Central memory CD4-positive, alpha-beta T cell (primary cell): ENCODE measurements at regions not wholly inside any gene's neighbourhood (a gene's known extent, or its start where the extent isn't known, plus 50 kb on each side); places are given as distances from the start of the nearest gene placed in this dataset.

ENCODE experiments used
- DNase-seq: peaks from one replicate; pipeline ENCODE4 v3.0.0; 2022

- DNase-seq, result no peak
Observed at GRCh38 chr6:102493485-102493884, 1100.0 kb downstream of the GRIK2 start.

DNA sequence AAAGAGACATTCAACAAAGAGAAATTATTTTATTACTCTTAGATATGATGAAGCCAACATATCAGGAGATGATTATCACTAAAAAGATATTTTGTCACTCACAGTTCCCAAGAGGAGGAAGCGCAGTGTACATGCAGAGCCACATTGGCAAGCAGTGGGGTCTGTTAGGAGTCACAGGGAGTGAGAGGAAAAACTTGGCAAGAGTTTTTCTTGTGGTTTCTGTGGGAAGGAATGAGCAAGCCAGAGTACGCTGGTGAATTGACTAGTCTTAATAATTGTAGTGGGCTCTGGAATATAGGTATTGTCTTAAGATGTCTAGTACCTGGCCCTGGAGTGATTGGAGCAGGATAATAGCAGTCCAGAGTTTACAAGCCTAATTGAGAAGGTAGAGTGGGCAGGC, 1095.2 kb downstream of the GRIK2 start:
- DNase-seq, result no peak

DNA sequence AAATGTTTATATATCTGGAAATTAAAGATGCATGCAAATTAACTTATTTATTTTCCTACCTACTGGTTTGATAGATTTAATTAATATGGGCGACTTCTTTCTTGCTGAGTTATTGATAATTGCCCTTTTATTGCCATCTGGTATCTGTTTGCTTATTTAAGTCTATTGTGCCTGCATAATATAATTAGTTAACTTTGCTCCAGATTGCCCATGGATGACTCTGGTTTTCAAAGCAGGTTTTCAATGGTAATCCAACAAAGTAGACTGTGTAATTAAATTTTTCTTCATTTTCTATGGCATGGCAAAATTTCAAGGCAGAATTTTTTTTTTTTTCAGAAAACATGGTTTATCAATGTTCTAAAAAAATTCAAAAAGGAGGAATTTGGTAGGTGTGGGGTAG, 1092.0 kb downstream of the GRIK2 start:
- no peak for DNase-seq

GRCh38 chr6:102474041-102474807, 1080.7 kb downstream of the GRIK2 start:
- no peak for DNase-seq

DNA sequence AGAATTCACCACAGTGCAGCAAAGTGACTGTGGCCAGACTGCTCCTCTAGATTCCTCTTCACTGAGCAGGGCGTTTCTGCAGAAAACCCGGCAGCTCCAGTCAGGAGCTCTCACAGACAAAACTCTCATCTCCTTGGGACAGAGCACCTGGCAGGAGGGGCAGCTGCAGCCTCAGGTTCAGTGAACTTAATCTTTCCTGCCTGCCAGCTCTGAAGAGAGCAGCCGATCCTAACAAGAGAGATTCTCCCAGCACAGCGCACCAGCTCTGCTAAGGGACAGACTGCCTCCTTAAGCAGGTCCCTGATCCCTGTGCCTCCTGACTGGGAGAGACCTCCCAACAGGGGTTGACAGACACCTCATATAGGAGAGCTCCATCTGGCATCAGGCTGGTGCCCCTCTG, 1065.5 kb downstream of the GRIK2 start:
- no peak for DNase-seq

- DNase-seq, result no peak
Observed at GRCh38 chr6:102438171-102438570, 1044.7 kb downstream of the GRIK2 start.

DNA sequence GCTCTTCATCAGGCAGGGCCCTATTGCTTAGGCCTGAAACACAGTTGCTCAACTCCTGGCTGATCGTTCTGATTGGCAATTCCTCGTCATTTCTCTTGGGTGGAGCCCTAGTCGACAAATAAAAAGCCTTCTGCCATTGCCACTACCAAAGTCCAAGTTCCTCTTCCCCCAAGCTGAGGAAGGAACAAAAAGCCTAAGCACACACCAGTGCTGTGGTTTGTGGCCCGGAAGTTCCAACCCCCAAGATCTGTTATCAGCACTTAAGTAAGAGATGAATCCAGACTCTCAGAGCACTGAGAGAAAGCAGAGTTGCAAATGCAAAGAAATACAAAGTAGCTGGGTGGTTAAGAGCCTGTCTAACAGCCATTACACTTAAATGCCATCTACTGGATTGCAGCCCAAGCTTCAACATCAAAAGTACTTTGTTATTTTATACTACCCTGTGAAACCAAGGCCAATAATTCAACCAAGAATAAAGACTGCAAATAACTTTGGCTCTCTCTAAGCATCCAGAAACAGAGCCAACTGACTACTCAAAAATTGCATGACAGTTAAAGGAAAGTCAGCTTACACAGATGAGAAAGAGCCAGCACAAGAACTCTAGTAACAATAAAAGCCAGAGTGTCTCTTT, 1024.0 kb downstream of the GRIK2 start:
- no peak for DNase-seq

DNA sequence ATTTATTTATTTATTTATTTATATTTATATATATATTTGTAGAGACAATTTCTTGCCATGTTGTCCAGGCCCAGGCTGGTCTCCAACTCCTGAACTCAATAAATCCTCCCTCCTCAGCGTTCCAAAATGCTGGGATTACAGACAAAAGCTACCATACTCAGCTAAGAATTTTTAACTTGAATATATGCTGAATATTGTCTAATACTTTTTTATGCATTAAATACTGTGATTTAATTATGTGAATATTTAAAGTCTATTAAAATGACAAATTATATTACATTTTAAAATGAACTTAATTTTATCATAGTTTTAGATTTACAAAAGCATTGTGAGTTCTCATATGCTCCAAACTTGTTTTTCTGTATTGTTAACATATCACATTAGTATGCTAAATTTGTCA, 1022.4 kb downstream of the GRIK2 start:
- DNase-seq, result no peak

DNA sequence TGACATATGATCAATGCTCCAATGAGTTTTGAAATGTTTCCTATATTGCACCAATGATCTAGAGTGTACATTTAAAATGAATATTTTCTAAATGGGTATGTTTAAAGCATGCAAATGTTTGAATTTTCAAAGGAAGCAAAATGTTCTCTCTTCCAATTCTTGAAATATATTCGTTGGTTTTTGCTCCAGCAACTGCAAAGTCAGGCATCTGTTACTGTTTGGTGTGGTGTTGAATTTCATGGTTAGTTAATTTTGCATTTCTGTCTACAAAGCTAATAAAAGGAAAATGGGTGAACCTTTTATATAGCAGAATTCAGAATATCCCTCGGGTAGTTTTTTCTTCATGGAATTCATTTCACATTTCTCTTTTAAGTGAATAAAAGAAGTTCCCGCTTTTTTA, 1018.3 kb downstream of the GRIK2 start:
- DNase-seq, result no peak

DNA sequence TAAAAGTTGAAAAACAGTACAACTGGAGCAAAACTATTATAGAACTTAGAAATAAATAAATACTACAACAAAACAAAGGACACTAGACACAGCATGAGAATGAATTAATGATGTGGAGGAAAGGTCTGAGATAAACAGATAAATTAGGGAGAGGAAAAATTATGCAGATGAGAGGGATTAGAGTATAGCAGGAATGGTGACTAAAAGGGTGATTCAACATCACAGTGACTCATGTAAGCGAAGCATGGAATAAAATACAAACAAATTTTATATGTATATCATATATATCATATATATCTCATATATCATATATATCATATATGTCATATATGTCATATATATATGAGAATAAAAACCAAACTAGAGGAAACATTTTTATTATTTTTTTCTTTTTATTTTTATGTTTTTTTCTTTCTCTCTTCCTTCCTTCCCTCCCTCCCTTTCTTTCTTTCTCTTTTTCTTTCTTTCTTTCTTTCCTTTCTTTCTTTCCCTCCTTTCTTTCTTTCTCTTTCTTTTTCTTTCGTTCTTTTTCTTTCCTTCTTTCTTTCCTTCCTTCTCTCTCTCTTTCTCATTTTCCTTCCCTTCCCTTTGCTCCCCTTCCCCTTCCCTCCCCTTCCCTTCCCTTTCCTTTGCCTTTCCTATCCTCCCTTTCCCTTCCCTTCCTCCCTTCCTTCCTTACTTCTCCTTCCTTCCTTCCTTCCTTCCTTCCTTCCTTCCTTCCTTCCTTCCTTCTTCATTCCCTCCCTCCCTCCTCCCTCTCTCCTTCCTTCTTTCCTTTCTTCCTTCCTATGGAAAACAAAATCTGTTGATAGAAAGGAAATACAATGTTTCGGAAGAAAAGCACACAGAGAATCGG, 1014.6 kb downstream of the GRIK2 start:
- no peak for DNase-seq

- no peak for DNase-seq
Observed at GRCh38 chr6:102405860-102406259, 1012.4 kb downstream of the GRIK2 start.

GRCh38 chr6:102402635-102403329, 1009.3 kb downstream of the GRIK2 start:
- no peak for DNase-seq

DNA sequence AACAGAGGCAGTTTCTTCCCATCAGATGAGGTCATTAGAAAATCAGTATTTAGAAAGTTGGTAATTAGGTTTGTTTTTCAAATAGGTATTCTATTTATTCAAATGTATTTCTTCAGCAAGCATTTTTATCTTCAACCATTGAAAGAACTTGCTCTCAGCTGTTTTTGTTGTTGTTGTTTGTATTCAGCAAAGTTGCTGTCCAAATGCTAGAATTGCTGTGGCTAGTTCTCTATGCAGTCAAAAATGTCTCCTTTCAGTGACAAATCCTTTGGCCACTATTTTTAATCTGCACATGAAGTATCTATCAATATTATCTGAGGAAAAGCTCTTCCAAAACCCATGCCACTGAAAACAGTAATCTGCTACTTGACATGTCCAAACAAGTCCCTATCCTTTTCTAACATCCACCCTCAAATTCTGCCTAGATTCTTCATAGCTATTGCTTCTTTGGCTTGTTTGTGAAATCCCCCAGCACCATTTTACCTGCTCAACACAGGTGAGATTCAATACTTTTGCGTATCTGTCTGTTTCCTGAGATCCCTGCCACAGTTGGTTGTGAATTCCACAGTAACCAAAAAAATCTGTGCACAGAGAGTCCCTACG, 1005.4 kb downstream of the GRIK2 start:
- DNase-seq, result no peak

DNA sequence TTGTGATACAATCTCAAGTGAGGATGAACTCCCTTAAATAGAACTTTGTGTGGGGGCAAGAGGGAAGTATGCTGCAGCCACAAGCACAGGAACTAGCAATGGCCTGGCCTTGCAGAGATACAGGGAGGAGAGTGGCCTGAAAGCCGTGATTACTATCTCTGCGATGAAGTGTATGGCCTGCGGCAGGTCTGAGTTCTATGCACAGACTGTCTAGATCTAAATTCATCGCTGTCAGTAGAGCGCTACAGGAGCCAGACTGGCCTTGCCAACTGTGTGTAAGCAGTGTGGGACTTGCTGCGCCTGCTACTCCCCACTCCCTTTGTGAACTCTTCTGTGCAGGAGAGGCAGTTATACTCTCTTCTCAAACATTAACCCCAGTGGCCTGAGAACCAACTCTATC, 997.0 kb downstream of the GRIK2 start:
- no peak for DNase-seq

DNA sequence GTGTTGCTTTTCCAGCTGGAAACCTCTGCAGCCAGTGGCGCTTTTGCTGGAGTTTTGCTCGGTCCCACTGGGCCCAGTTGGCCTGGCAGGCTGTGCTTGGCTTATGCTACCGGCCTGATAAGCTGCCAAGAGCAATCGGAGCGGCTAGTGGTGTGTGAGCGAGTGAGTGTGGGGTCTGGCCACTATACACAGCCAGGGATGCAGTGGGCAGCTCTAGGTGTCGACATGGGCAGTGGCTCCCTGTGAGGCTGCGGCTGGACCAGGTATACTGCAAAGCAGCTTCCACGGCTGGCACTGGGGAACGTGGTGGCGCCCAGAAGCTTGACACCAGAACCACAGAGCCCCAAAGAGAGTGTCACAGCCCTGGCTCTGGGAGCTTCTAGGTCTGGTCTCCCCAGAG, 996.5 kb downstream of the GRIK2 start:
- no peak for DNase-seq

DNA sequence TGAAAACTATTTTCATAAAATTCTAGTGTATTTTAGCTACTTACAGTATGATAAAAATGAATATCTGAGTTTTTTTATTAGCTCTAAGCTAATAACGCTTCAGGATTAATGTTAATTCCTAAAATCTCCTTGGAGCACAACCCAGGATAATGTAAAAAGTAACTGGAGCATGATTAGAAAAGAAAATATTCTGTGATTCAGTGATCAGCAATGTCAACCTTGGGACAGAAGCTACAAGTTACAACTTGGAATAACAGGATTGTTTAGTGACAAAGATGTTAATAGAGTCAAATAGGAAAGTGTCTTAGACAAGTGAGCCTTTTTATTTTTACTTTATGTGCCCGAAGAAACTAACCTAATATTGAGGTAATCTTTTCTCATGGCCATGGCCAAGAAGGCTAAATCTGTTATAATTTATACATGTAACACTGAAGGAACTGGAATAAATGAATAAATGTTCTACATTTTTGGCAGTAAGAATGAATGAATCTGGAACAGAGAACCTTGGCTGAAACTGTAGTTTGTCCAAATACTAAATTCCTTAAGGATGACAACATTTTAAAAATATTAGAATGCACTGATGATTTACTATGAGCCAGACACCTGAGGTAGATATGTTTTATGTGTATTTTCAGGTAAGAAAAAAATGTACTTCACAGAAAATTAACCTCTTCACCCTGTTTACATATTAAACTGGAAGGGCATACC, 994.0 kb downstream of the GRIK2 start:
- DNase-seq, result no peak

- DNase-seq, result no peak
Observed at GRCh38 chr6:102381203-102381602, 987.7 kb downstream of the GRIK2 start.

- DNase-seq, result no peak
Observed at GRCh38 chr6:102356170-102356569, 962.7 kb downstream of the GRIK2 start.

- no peak for DNase-seq
Observed at GRCh38 chr6:102355578-102355977, 962.1 kb downstream of the GRIK2 start.

DNA sequence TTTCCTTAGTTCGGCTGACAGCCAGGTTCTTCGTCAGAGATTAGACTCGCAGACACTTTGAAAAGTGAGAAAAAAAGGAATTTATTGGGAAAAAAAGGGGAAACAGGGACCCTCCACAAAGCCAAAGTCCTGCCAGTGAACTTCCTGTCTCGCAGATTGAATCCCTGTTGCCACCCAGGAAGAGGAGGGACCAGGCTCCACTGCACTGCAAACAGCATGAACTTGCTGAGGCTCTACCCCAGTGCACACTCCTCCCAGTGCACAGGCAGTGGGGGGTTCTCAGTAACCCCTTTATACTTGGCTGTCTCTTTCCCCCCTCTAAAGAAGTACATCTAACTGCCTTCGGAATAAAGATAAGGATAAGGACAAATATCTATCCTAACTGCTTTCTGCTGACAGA, 959.0 kb downstream of the GRIK2 start:
- DNase-seq, result no peak

- DNase-seq, result no peak
Observed at GRCh38 chr6:102344769-102345168, 951.3 kb downstream of the GRIK2 start.

- no peak for DNase-seq
Observed at GRCh38 chr6:102340311-102340710, 946.8 kb downstream of the GRIK2 start.
